ENCODE measurements at regions not wholly inside any gene's neighbourhood (a gene's known extent, or its start where the extent isn't known, plus 50 kb on each side); places are given as distances from the start of the nearest gene placed in this dataset.

- Histone ChIP-seq H3K27me3 (ENCODE audit: insufficient read depth, poor library complexity, severe bottlenecking) (no peaks in the 10 kb centered on the region), H3K4me3 (replicated peaks; ENCODE audit: insufficient read depth, low read length) (no peak overlapping the region), H3K27ac (replicated peaks) (no peak overlapping the region)
- DNase-seq (ENCODE audit: low read depth in 1 of 2, low spot score in 1 of 2), result no peak
- no peak for TF ChIP-seq POLR2AphosphoS5 (IDR thresholded peaks at IDR 0.05; ENCODE audit: low read depth)
- TF ChIP-seq GABPA (IDR thresholded peaks at IDR 0.05; ENCODE audit: low read depth), result no peak
- TF ChIP-seq REST (IDR thresholded peaks at IDR 0.05; ENCODE audit: insufficient replicate concordance, low read depth), result no peak
- TF ChIP-seq SPI1 (IDR thresholded peaks at IDR 0.05; ENCODE audit: borderline replicate concordance, low read depth), result no peak
- TF ChIP-seq, protein P1, sequence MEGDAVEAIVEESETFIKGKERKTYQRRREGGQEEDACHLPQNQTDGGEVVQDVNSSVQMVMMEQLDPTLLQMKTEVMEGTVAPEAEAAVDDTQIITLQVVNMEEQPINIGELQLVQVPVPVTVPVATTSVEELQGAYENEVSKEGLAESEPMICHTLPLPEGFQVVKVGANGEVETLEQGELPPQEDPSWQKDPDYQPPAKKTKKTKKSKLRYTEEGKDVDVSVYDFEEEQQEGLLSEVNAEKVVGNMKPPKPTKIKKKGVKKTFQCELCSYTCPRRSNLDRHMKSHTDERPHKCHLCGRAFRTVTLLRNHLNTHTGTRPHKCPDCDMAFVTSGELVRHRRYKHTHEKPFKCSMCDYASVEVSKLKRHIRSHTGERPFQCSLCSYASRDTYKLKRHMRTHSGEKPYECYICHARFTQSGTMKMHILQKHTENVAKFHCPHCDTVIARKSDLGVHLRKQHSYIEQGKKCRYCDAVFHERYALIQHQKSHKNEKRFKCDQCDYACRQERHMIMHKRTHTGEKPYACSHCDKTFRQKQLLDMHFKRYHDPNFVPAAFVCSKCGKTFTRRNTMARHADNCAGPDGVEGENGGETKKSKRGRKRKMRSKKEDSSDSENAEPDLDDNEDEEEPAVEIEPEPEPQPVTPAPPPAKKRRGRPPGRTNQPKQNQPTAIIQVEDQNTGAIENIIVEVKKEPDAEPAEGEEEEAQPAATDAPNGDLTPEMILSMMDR (IDR thresholded peaks at IDR 0.05; ENCODE audit: insufficient read depth, low read length), result no peak
Observed at GRCh38 chr7:115240242-115240641, 318.3 kb downstream of the MDFIC start.

DNA sequence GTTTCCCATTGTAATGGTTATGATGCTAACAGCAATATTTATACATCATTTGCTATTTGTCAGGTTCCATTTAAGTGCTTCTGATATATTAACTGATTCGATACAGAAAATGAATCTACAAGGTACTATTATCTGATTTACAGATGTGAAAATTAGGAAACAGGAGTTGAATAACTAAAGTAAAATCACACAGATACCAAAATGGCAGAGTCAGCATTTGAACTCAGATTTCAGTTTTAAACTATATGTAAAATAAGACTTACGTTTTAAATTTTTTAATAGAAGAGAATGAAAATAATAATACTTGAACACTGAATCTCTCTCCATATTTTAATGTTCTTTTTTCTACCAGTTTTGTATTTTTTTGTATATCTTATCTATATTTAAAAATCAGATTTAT, 313.2 kb downstream of the MDFIC start:
- Histone ChIP-seq H3K27me3 (ENCODE audit: insufficient read depth, poor library complexity, severe bottlenecking) (no peaks in the 10 kb centered on the region), H3K4me3 (replicated peaks; ENCODE audit: insufficient read depth, low read length) (no peak overlapping the region), H3K27ac (replicated peaks) (no peak overlapping the region)
- no peak for TF ChIP-seq GABPA (IDR thresholded peaks at IDR 0.05; ENCODE audit: low read depth)
- no peak for TF ChIP-seq POLR2AphosphoS5 (IDR thresholded peaks at IDR 0.05; ENCODE audit: low read depth)
- no peak for TF ChIP-seq SPI1 (IDR thresholded peaks at IDR 0.05; ENCODE audit: borderline replicate concordance, low read depth)
- TF ChIP-seq, protein P1 (IDR thresholded peaks at IDR 0.05; ENCODE audit: insufficient read depth, low read length), result no peak
- TF ChIP-seq REST (IDR thresholded peaks at IDR 0.05; ENCODE audit: insufficient replicate concordance, low read depth), result no peak
- no peak for DNase-seq (ENCODE audit: low read depth in 1 of 2, low spot score in 1 of 2)

DNA sequence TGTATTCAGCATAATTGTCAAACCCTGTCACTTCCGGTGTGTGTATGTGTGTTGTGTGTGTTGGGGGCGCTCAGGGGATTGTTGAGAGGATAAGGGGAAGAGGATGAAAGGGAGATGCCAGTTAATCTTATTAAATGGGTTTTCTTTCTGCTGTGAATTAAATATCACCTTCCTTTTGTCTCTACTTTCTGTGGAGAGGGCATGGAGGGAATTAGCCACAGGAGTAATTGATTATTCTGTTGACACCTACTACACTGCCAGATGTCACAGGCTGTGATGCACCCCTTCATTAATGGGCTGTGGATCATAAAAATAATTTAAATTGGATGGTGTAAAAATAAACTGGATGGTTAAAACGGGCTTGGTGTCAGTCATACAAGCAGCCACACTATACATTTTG, 311.9 kb downstream of the MDFIC start:
- DNase-seq (ENCODE audit: low read depth in 1 of 2, low spot score in 1 of 2), result no peak
- Histone ChIP-seq H3K27ac (replicated peaks) (no peak overlapping the region), H3K4me3 (replicated peaks; ENCODE audit: insufficient read depth, low read length) (no peak overlapping the region), H3K27me3 (ENCODE audit: insufficient read depth, poor library complexity, severe bottlenecking) (no peaks in the 10 kb centered on the region)
- TF ChIP-seq, protein P1 (IDR thresholded peaks at IDR 0.05; ENCODE audit: insufficient read depth, low read length), result no peak
- TF ChIP-seq GABPA (IDR thresholded peaks at IDR 0.05; ENCODE audit: low read depth), result no peak
- no peak for TF ChIP-seq REST (IDR thresholded peaks at IDR 0.05; ENCODE audit: insufficient replicate concordance, low read depth)
- no peak for TF ChIP-seq SPI1 (IDR thresholded peaks at IDR 0.05; ENCODE audit: borderline replicate concordance, low read depth)

All from HL-60 (cell line).